Suprapubic skin (tissue), 4 donors: ENCODE measurements at regions not wholly inside any gene's neighbourhood (a gene's known extent, or its start where the extent isn't known, plus 50 kb on each side); places are given as distances from the start of the nearest gene placed in this dataset.

Experiments used
- DNase-seq, 2 donors: peaks; one replicate each; pipeline ENCODE4 v3.0.0-alpha.2; 2019; ENCODE audit warnings: low spot score in 2 of 2
- H3K27ac ChIP-seq: fragments of 200-600 bp; sonication (generic); one replicate; pipeline ENCODE4 v1.5.1; 2019
- H3K27me3 ChIP-seq: fragments of 200-600 bp; sonication (generic); one replicate; pipeline ENCODE4 v1.5.1; 2019
- H3K36me3 ChIP-seq: fragments of 200-600 bp; sonication (generic); one replicate; pipeline ENCODE4 v1.5.1; 2019
- H3K4me1 ChIP-seq: fragments of 200-600 bp; sonication (generic); one replicate; pipeline ENCODE4 v1.5.1; 2019
- H3K4me3 ChIP-seq: fragments of 200-600 bp; sonication (generic); one replicate; pipeline ENCODE4 v1.5.1; 2019; ENCODE audit warnings: mild to moderate bottlenecking
- H3K9me3 ChIP-seq: fragments of 200-600 bp; sonication (generic); one replicate; pipeline ENCODE4 v1.5.1; 2019
- CTCF ChIP-seq, 2 donors: fragments of 200-600 bp in 1 of 2; fragments of 450-650 bp in 1 of 2; sonication (generic) in 1 of 2; IDR thresholded peaks; one replicate each; pipeline ENCODE4 v1.5.1; 2016 to 2019; ENCODE audit warnings: antibody characterized with exemption in 2 of 2, mild to moderate bottlenecking in 1 of 2, moderate library complexity in 1 of 2
- EP300 ChIP-seq: sonication (generic); formaldehyde crosslinking; IDR thresholded peaks from one replicate; pipeline ENCODE4 v1.6.1; 2017; ENCODE audit warnings: antibody characterized with exemption
- POLR2A ChIP-seq, 2 donors: fragments of 450-650 bp; IDR thresholded peaks; one replicate each; pipeline ENCODE4 v1.6.1; 2017; ENCODE audit warnings: antibody characterized with exemption in 2 of 2, mild to moderate bottlenecking in 2 of 2, moderate library complexity in 2 of 2
- POLR2AphosphoS5 ChIP-seq, 3 donors: sonication (generic); formaldehyde crosslinking; IDR thresholded peaks; one replicate each; pipeline ENCODE4 v1.6.1; 2017; ENCODE audit warnings: antibody characterized with exemption in 3 of 3
- whole genome bisulfite sequencing: methylation state at CpG from one replicate; pipeline ENCODE4 v1.1.5; 2018; 5-methylcytosine and 5-hydroxymethylcytosine counted together

GRCh38 chr7:46015107-46015868, 94.2 kb upstream of the IGFBP3 start:
- no peak overlapping the region for H3K4me3 ChIP-seq
- no peaks in the 10 kb centered on the region for H3K9me3 ChIP-seq
- no peaks in the 10 kb centered on the region for H3K4me1 ChIP-seq
- TF ChIP-seq EP300 = no peak
- no peak for TF ChIP-seq CTCF (IDR thresholded peaks at IDR 0.05)
- TF ChIP-seq POLR2A (IDR thresholded peaks at IDR 0.05) = no peak
- no peak for TF ChIP-seq POLR2AphosphoS5 (IDR thresholded peaks at IDR 0.05)
- 56% methylated on average over 9 of the region's 13 CpGs for WGBS
- H3K27me3 ChIP-seq = no peaks in the 10 kb centered on the region
- H3K27ac ChIP-seq = no peak overlapping the region
- H3K36me3 ChIP-seq = no peaks in the 10 kb centered on the region
- no peak for DNase-seq

GRCh38 chr7:46011501-46011900, 90.4 kb upstream of the IGFBP3 start:
- 32% methylated on average over 1 of the region's 1 CpG for WGBS
- H3K9me3 ChIP-seq = no peaks in the 10 kb centered on the region
- peaks cover 4% of the 10 kb centered on the region for H3K4me1 ChIP-seq
- H3K27ac ChIP-seq = no peak overlapping the region
- H3K4me3 ChIP-seq = no peak overlapping the region
- no peaks in the 10 kb centered on the region for H3K27me3 ChIP-seq
- no peaks in the 10 kb centered on the region for H3K36me3 ChIP-seq
- TF ChIP-seq POLR2AphosphoS5 (IDR thresholded peaks at IDR 0.05) (no peak), POLR2A (IDR thresholded peaks at IDR 0.05) (no peak), EP300 (no peak), CTCF (IDR thresholded peaks at IDR 0.05) (no peak)
- no peak for DNase-seq

- Histone ChIP-seq H3K27ac (no peak overlapping the region), H3K4me1 (peaks cover 4% of the 10 kb centered on the region), H3K36me3 (no peaks in the 10 kb centered on the region), H3K27me3 (no peaks in the 10 kb centered on the region), H3K9me3 (no peaks in the 10 kb centered on the region), H3K4me3 (no peak overlapping the region)
- no peak for TF ChIP-seq POLR2AphosphoS5 (IDR thresholded peaks at IDR 0.05)
- TF ChIP-seq EP300 = no peak
- no peak for TF ChIP-seq POLR2A (IDR thresholded peaks at IDR 0.05)
- no peak for TF ChIP-seq CTCF (IDR thresholded peaks at IDR 0.05)
- no peak for DNase-seq
- WGBS = 68% methylated on average over 2 of the region's 2 CpGs
Measured at GRCh38 chr7:46011059-46011458, 90.0 kb upstream of the IGFBP3 start.

- no peak for DNase-seq
- H3K9me3 ChIP-seq = no peaks in the 10 kb centered on the region
Measured at GRCh38 chr7:46009211-46009610, 88.1 kb upstream of the IGFBP3 start.

More at GRCh38 chr7:46009211-46009610, 88.1 kb upstream of the IGFBP3 start:
- H3K27me3 ChIP-seq = no peaks in the 10 kb centered on the region
- H3K4me3 ChIP-seq = no peak overlapping the region
- TF ChIP-seq POLR2A (IDR thresholded peaks at IDR 0.05) = no peak
- no peak for TF ChIP-seq POLR2AphosphoS5 (IDR thresholded peaks at IDR 0.05)
- no peak for TF ChIP-seq EP300
- no peak for TF ChIP-seq CTCF (IDR thresholded peaks at IDR 0.05)
- no peaks in the 10 kb centered on the region for H3K36me3 ChIP-seq
- H3K4me1 ChIP-seq = peaks cover 4% of the 10 kb centered on the region
- no peak overlapping the region for H3K27ac ChIP-seq
- WGBS = 85% methylated on average over 2 of the region's 2 CpGs
